RPMI8226 (cell line): ENCODE measurements at regions not wholly inside any gene's neighbourhood (a gene's known extent, or its start where the extent isn't known, plus 50 kb on each side); places are given as distances from the start of the nearest gene placed in this dataset.
"Not testable (repeated sequence)": the region's sequence is repeated elsewhere in the genome, so short reads cannot be mapped to it uniquely, and the experiment has no call there.

ENCODE experiments used
- DNase-seq: peaks from one replicate; pipeline ENCODE4 v3.0.0-alpha.2; 2015

DNA sequence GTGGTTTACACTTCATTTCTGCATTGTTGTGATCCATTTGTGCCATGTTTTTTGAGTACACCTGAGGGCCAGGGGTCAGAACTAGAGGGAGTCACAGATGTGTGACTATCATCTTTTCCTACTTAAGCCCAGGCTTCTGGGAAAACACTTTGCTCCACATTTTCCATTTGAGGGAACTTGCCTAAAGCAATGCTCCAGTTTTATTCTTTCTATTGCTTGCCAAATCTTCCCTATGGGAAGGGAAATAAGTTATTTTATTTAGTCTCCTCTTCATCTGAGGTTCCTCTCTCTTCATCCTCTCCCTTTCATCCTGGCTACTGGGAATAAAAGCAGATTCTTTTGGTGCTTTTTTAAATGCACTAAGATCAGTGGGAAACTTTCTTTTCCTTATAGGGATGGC lies 179.9 kb upstream of the PRSS58 start:
- DNase-seq: no peak

DNA sequence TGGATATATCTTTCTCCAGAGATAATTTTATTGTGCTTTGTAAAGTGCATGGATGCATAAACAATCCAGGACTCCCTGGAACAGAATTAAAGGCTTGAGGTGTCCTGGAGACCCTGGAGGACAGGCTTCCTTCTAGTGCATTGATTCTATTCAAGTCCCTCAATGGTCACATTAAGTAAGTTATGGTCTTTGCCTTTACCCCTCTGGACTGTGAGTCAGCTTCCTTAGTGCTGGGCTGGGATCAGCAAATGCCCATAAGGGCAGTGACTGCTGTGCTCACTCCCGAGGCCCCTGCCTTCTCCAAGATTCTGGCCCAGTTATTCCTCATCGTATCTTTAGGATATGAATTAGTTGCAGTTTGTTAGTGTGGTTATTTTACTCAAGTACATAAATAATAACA lies 178.7 kb upstream of the PRSS58 start:
- no peak for DNase-seq

DNA sequence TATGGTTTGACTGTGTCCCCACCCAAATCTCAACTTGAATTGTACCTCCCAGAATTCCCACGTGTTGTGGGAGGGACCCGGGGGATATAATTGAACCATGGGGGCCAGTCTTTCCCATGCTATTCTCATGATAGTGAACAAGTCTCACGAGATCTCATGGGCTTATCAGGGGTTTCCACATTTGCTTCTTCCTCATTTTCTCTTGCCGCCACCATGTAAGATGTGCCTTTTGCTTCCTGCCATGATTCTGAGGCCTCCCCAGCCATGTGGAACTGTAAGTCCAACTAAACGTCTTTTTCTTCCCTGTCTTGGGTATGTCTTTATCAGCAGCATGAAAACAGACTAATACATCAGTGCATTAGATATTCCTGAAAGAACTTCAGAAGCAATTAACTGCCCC lies 177.7 kb upstream of the PRSS58 start:
- DNase-seq: not testable (repeated sequence)

DNA sequence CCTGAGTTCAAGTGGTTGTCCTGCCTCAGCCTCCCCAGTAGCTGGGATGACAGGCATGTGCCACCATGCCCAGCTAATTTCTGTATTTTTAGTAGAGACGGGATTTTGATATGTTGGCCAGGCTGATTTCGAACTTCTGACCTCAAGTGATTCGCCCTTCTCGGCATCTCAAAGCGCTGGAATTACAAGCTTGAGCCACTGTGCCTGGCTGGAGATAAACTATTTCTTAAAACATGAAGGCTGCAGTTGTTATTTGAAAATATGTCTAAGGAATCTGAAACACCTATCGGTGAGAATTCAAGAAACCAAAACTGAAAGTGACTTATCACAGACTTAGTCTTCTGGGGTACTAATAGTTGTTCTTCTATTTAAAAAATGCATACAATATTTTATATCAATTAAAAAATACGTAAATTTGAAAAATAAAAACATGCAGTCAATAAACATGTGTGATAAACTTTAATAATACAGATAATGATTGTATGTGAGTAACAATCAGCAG lies 176.9 kb upstream of the PRSS58 start:
- no peak for DNase-seq

DNA sequence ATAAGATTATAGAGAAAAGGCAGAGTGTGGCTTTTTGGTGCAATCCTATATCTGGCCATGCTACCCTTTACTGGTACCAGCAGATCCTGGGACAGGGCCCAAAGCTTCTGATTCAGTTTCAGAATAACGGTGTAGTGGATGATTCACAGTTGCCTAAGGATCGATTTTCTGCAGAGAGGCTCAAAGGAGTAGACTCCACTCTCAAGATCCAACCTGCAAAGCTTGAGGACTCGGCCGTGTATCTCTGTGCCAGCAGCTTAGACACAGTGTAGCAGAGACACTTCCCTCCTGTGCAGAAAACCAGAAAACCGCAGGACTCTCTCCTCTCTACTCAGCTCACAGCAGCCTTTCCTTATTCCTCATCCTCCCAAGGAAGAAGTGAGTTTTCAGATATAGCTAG lies 176.3 kb upstream of the PRSS58 start:
- not testable (repeated sequence) for DNase-seq

DNA sequence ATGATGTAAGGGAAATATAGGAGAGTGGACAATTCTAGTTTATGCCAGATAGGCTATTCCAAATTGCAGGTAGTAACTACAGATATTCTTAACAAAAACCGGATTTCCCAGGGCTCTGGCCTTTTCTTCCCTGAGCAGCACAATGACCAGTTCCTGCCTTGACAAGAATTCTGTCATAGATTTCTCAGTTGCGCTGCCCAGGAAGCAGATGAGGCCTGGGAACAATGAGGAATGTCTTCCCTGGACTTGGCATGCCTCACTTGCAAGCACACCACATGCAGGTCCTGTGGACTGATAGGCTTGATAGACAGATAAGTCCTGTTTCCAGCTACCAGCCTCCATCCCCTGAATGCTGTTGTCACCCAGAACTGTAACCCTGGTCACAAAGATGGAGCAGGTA lies 174.5 kb upstream of the PRSS58 start:
- DNase-seq: no peak

DNA sequence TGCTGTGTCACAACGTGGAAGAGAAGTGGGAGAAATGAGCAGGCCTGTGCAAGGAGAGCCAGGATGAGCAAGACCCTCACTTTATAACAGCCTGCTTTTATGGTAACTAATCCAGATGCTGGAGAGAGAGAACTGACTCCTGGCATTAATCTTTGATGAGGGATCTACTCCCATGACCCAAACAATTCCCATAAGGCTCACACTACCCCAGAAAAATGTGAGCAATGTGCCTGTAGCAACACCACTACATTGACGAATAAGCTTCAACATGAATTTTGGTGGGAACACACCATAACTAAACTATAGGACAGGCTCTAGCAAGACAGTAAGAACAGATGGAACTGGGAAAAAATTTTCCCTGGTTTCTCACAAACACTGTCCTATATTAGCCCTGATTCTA lies 173.6 kb upstream of the PRSS58 start:
- no peak for DNase-seq

DNA sequence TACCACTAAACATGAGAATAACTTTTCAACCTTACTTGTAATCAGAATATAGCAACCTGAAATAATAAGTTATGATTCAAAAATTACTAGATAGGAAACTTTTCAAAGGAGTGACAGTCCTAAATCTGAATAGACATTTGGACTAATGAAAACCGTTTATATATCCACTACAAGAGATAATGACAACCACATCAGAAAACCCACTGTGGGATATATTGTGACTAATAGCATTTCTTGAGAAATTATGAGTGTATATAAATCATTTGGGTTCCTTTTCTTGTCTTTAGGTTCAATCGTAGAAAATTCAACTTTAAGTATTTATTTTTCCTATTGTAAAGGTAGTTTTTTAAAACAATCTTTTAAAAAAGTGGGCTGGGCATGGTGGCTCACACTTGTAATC lies 170.2 kb upstream of the PRSS58 start:
- no peak for DNase-seq

DNA sequence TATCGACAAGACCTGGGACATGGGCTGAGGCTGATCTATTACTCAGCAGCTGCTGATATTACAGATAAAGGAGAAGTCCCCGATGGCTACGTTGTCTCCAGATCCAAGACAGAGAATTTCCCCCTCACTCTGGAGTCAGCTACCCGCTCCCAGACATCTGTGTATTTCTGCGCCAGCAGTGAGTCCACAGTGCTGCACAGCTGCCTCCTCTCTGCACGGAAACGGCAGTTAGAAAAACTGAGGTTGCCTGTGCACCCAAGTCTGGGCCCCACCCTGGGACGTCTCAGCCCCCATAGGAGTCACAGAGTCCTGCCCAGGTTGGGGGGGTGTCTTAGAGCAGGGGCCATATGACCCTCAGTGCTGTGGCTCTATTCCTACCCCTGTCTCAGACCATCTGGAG lies 167.4 kb upstream of the PRSS58 start:
- no peak for DNase-seq

DNA sequence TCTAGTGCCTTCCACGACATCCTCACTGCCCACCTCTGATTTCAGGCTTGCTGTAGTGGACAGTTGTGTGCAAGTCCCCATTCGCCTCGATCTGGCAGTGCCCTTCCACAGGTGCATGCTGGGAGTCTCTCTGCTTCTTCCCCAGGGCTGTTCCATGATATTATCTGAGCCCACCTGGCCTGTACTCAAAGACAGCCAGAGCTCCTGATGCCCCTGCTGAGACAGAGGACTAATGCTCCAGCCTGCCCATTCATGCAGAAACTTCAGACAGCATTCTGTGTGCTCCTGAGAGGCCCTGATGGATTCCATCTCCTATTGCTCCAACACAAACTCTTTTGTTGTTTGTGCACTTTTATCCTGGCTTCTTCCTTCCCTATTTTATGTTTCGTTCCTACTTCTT lies 164.8 kb upstream of the PRSS58 start:
- no peak for DNase-seq

DNA sequence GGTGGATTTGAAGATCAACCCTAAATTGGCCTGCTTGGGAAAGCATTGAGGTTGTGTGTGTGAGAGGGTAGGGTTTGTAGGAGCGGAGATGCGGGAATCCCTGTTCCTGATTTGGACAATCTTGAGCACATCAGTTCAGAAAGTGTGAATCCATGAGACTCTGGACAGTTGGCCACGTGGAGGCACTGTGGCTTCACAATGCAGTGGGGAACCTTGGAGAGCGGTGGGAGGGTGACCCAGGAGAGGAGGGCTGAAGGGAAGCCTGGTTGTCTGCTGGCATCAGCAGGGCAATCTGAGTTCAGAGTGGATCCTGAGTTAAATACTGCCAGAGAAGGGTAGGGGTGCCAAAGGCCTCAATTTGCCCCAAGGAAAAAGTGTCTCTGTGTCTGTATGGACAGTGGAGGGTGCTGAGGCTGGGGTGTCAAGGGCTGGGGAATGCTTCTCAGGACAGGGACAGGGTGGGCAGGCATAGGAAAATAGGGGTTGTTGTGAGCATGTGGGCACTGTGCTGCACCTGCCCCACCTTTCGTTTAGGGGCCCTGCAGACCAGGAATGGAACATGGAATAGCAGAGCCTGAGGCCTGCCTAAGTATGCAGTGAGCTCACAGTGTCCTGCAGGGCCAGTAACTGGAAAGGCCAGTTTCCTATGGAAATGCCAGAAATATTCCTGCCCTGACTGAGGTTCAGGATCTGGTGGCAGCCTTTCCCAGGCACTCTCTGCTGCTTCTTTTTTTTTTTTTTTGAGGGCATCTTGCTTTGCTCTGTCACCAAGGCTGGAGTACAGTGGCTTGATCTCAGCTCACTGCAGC lies 162.9 kb upstream of the PRSS58 start:
- no peak for DNase-seq

DNA sequence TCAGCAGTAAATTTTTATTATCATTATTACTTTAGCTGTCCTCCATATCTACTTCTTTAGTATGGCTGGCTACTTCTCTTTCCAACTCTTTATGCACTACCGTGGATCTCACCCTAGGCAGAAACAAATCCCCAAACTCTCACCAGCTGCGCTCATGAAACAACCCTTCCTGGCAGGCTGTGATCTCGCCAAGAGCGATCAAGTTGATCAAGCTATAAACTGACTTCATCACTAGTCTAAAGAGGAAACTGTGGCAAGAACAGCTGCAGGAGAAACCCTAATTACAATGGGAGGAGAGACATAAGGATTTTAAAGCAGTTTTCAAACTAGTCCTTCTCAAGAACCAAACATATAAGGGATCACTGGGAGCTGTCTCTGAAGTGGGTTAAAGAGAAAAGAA lies 160.5 kb upstream of the PRSS58 start:
- DNase-seq: no peak

DNA sequence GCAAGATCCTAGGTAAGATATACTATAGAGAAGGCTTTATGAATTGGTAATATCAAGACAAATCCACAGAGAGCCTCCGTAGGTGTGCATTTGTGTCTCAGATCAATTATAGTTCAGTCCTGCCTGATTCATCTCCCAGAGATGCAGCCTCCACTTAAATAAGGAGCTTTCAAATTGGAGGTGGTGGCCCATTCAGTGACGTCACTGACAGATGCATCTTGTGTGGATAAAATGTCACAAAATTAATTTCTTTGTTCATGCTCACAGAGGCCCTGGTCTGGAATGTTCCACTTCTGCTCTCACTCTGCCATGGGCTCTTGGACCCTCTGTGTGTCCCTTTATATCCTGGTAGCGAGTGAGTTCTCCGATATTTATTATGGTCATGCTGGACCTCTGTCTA lies 157.1 kb upstream of the PRSS58 start:
- no peak for DNase-seq

DNA sequence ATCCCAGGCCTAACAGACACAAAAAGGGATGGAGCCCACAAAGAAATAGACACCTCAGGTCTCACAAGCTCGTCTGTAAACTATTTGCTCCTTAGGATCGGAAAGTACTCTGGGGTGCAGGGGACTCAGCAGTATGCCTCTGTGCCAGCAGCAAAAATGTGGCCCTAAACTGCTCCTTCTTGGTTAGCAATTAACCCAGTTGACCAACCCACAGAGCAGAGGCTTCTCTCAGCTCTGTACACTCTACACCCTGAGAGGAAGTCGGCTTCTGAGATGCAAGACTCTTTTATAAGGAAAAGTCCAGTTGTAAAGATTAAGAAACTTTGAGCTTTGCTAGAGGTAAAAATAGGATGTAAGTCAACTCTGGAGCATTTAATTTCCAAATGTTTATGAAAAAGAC lies 156.3 kb upstream of the PRSS58 start:
- DNase-seq: no peak

DNA sequence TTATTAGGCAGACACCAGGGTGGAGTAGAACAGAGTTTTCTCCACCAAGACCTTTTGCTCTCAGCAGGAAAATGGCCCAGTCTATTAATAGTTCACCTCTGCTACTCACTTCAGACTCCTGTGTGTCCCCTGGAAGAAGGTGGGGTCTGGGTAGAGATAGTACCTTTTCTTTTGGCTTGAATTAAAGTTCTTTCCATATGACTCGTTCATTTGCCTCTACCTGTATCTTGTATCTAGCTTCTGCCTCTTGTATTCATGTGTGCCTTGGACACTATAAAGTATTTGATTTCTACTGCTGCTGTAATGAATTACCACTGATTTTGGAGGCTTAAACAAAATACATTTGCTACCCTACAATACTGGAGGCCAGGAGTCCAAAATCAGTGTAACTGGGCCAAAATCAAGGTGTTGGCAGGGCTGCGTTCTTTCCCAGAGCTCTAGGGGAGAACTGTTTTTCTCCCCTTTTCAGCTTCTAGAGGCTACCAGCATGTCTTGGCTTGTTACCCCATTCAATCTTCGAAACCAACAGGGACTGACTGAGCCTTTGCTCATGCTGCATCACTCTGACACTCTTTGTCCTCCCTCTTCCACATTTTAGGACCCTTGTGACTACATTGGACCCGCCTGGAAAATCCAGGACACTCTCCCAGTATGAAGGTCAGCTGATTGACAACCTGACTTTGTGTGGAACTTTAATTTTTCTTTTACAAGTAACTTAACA lies 155.6 kb upstream of the PRSS58 start:
- DNase-seq: no peak

DNA sequence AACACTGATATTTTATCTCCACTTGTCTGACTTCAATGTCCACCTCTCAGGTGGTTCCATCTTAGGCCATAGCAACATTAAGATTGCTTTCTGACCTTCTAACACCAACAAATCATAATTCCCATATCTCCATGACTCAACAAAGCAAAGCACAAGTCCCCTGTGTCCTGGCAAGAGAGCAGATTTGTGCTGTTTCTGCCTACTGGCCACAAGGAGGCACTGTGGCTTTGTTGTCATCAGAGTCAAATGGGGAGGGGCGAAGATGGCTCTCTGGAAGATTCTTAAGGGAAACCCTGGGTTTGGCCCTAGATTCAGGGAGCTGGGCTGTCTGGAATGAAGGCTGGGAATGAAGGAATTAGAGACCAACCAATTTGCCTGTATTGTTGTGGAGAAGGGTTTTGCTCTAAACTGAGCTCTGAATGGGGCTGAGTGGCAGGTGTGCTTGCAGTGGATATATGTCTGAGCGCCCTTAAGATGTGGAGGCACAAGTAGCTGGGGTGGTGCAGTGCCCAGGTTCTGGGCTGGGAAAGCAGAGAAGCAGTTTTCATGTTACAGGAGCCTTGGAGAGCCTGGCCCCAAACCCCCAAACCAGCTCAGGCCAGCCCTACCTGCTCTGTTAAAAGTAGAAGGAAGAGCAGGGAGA lies 154.8 kb upstream of the PRSS58 start:
- peak; percentile 62 for DNase-seq

DNA sequence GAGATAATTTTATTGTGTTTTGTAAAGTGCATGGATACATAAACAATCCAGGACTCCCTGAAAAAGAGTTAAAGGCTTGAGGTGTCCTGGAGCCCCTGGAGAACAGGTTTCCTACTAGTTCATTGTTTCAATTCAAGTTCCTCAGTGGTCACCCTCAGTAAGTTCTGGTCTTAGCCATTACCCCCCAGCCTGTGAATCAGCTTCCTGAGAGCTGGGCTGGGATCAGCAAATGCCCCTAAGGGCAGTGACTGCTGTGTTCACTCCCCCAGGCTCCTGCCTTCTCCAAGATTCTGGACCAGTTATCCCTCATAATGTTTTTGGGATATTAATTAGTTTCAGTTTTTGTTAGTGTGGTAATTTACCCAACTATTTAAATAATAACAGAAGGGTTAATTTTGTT lies 151.6 kb upstream of the PRSS58 start:
- DNase-seq: no peak

DNA sequence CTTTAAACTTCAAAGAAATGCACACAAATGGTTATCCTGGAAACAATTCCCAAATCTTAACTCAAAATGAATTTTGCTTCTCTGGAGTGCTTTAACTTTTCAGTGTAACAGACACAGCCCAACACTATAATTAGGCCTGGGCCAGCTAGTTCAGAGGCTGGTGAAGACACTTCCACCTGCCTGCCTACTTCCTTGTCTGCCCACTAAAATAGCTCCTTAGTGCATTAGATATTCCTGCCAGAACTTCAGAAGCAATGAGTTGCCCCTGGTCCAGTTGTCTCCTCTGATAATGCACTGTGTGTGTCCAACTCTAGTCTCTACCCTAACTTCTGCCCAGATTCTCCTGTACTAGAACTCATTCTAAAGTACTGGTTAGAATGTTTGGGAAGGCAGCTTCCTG lies 150.9 kb upstream of the PRSS58 start:
- DNase-seq: no peak

DNA sequence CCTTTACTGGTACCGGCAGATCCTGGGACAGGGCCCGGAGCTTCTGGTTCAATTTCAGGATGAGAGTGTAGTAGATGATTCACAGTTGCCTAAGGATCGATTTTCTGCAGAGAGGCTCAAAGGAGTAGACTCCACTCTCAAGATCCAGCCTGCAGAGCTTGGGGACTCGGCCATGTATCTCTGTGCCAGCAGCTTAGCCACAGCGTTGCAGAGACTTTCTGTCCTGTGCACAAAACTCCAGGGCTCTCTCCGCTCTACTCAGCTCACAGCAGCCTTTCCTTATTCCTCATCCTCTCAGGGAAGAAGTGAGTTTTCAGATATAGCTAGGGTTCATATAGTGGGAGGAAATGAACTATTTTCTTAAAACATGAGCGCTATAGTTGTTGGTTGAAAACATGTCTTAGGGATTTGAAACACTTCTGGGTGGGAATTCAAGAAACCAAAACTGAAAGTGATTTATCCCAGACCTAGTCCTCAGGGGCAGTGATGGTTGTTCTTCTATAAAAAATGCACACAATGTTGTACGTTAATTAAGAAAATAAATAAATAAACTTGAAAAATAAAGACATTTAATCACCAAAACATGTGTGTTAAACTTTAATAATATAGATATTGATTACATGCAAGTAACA lies 150.2 kb upstream of the PRSS58 start:
- DNase-seq: no peak

DNA sequence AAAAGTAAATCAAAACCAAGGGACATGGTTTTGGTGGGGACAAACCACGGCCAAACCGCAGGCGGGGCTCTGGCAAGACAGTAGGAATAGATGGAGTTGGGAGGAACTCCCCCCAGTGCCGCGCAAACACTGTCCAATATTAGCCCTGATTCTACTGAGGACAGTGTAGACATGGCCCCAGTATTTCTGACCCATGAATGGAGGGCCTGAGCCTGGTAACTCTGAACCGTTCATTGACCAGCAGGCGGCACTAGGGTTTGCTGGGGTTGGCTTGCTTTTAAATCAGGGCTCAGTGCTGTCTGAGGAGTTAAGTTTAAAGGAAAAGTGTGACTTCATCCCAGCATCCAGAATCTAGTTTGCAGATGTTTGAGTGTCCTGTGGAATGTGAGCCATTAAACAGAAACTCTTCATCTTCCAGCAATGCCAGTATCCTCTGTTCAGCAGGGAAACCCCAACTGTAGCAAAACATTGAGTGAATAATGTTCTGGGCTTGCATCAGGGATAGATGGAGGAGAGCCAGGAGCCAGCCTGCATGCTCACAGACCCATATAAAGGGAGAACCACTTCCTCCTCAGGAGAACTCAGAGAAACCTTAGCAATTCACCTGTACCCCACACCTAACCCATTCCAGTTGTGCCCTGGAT lies 147.4 kb upstream of the PRSS58 start:
- no peak for DNase-seq

DNA sequence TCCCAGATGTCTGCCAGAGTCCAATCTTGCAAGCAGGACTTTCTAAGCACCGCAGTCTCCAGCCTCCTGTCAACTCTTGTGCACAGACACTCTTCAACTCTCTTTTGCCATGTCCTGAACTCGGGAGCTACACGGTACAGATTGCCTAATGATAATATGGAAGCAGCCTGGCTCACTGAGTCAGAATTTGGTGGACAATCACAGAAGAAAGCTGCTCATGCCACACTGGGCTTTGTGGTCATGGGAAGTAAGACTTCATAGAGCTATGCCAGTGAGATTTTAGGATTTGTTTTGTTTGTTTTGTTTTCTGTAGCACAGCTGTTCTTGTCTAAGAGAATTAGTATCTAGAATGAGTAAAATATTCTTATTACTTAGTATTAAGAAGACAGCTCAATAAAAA lies 144.1 kb upstream of the PRSS58 start:
- DNase-seq: no peak

DNA sequence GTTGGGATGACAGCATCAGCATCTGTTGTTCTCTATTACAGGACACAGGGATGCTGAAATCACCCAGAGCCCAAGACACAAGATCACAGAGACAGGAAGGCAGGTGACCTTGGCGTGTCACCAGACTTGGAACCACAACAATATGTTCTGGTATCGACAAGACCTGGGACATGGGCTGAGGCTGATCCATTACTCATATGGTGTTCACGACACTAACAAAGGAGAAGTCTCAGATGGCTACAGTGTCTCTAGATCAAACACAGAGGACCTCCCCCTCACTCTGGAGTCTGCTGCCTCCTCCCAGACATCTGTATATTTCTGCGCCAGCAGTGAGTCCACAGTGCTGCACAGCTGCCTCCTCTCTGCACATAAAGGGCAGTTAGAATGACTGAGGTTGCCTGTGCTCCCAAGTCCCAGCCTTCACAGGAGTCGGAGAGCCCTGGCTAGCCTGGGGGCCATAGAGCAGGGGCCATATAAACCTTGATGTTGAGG lies 142.2 kb upstream of the PRSS58 start:
- DNase-seq: no peak
